ENCODE measurements at regions not wholly inside any gene's neighbourhood (a gene's known extent, or its start where the extent isn't known, plus 50 kb on each side); places are given as distances from the start of the nearest gene placed in this dataset.
A peak's percentile ranks its signal among the peaks of the same experiment; 100 is the strongest.
"Not testable (repeated sequence)": the region's sequence is repeated elsewhere in the genome, so short reads cannot be mapped to it uniquely, and the experiment has no call there.

DNA sequence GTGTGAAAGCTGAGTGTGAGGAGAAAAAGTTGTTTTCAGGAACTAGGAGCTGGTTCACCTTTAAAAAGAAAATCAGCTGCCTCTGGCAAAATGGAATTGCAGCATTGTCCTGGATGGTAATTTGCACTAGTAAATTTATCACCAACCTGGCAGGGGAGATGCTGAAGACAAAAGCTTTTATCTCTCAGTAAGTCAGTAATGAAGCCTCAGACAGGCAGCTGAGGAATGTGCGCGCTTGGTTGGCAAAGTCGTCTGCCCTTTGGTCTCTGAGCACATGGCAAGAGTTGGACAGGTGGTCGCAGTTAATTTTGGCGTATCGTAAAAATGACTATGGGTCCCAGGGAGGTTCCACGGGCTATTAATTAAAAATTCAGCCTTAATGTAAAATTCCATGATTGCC lies 131.9 kb downstream of the BACH1 start:
- H3K36me3 Mint-ChIP-seq: no peaks in the 10 kb centered on the region
- H3K9me3 Mint-ChIP-seq (ENCODE audit: low read depth): no peaks in the 10 kb centered on the region

DNA sequence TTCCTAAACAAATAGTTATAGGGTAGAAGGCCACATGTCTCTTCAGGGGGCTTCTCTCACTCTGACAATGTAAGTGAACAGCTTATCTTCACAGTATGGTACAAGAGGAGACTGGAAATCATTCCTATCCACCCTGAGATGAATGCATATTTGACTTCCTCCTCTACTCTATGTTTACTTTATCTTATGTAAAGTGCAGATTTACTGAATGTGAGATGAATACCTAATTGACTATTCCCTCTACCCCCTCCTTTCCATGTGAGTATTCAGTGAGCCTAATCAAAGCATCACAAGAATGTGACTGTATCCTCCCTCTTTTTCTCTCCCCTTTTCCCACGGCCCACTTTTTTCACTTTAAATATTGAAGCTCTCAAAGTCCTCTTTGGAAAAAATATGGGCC lies 132.5 kb downstream of the BACH1 start:
- H3K9me3 Mint-ChIP-seq (ENCODE audit: low read depth): no peaks in the 10 kb centered on the region
- ATAC-seq (no peak), DNase-seq (no peak)
- CTCF ChIA-PET: no interaction called here
- no peak overlapping the region for H3K4me3 Mint-ChIP-seq
- peaks cover 1% of the 10 kb centered on the region for H3K4me1 Mint-ChIP-seq
- no peaks in the 10 kb centered on the region for H3K27me3 Mint-ChIP-seq
- no peak overlapping the region for H3K27ac Mint-ChIP-seq
- H3K36me3 Mint-ChIP-seq: no peaks in the 10 kb centered on the region

More for the DNA sequence above, 131.9 kb downstream of the BACH1 start:
- H3K27me3 Mint-ChIP-seq: no peaks in the 10 kb centered on the region
- H3K4me3 Mint-ChIP-seq: no peak overlapping the region
- no peak for ATAC-seq
- CTCF ChIA-PET: no interaction called here
- no peak for DNase-seq
- H3K27ac Mint-ChIP-seq: no peak overlapping the region
- H3K4me1 Mint-ChIP-seq: no peaks in the 10 kb centered on the region

DNA sequence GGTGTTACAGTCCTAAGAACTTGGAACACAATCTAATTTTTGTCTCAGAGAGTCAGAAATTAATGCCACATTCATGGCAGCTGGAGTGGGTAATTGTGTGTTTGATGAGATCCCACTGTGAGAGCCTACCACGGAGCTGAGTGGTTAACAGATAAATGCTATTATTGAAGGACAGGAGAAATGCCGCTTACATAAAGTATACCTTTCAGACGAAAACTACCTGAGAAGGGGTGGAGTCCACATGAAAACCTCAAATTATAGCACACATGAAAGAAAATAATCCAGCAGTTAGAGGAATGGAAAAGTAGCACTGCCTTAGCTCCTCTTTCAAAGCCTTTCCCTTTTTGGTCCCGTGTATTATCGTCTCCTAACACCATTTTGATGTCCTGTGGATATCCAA lies 133.0 kb downstream of the BACH1 start:
- Mint-ChIP-seq H3K27ac (no peak overlapping the region), H3K4me1 (peaks cover 6% of the 10 kb centered on the region), H3K27me3 (no peaks in the 10 kb centered on the region), H3K36me3 (no peaks in the 10 kb centered on the region), H3K4me3 (no peak overlapping the region), H3K9me3 (ENCODE audit: low read depth) (no peaks in the 10 kb centered on the region)
- ATAC-seq: no peak
- CTCF ChIA-PET: interaction anchor here (0.6 kb wide), 1 partner anchor 714 kb away, joined by 3 read pairs; no protein-coding TSS in a partner anchor
- no peak for DNase-seq

DNA sequence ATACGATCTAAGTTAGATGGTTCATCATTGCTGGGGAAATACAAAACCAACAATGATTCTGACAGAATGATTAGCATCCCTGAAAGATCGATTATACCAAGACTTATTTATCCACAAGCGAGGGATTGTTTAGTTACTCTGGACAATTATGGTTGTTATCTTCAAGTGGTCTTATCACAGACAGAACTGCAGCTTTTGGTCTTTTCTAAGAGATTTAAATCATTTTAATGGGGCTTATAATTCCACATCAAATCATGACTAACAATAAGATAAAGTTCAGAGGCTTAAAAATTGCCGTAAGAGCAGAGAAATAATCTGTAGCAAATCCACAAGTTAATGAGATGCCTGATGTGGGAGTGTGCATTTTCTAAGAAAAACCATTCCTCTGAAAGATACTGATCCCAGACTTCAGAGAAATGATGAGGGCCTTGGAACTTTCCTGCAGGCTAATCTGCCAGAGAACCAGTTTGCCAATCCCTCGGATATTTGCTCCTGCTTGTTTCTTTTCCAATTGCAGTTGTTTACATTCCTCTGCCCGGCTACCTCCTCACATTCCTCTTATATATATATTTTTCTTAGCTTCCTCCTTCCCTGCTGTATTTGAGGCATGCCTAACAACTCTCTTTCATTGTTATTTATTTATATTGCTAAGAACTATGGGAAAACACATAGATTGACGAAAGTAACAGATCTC lies 134.8 kb downstream of the BACH1 start:
- Mint-ChIP-seq H3K4me1 (peaks cover 6% of the 10 kb centered on the region), H3K9me3 (ENCODE audit: low read depth) (no peaks in the 10 kb centered on the region), H3K27me3 (no peaks in the 10 kb centered on the region), H3K4me3 (no peak overlapping the region), H3K36me3 (no peaks in the 10 kb centered on the region), H3K27ac (no peak overlapping the region)
- no peak for DNase-seq
- CTCF ChIA-PET: no interaction called here
- ATAC-seq: no peak

DNA sequence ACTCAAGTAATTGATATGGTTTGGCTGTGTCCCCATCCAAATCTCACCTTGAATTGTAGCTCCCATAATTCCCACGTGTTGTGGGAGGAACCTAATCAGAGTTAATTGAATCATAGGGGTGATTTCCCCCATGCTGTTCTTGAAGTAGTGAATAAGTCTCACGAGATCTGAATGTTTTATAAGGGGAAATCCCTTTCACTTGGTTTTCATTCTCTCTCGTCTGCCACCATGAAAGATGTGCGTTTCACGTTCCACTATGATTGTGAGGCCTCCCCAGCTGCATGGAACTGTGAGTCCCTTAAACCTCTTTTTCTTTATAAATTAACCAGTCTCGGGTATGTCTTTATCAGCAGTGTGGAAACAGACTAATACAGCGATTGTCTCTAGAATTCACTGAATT lies 135.4 kb downstream of the BACH1 start:
- CTCF ChIA-PET: no interaction called here
- H3K4me1 Mint-ChIP-seq: peaks cover 6% of the 10 kb centered on the region
- no peak overlapping the region for H3K4me3 Mint-ChIP-seq
- no peaks in the 10 kb centered on the region for H3K9me3 Mint-ChIP-seq (ENCODE audit: low read depth)
- no peaks in the 10 kb centered on the region for H3K27me3 Mint-ChIP-seq
- no peaks in the 10 kb centered on the region for H3K36me3 Mint-ChIP-seq
- H3K27ac Mint-ChIP-seq: no peak overlapping the region
- no peak for DNase-seq
- ATAC-seq: no peak

DNA sequence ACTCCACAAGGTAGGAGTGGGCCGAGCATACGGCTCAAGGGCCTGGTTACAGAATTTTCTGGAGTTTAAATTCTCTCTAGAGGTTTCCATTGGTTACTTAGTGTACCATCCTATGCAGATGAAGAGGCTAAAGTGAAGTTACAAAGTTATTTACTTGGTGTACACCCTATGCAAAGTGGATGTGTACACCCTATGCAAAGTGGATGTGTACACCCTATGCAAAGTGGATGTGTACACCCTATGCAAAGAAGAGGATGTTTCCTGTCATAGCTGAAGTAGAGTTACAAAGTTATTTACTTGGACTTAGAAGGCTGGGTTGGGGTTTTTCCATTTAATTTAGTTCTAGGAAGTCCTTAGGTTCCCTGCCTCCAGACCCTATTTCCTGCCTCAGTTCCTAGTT lies 136.3 kb downstream of the BACH1 start:
- H3K4me3 Mint-ChIP-seq; H3K27me3 Mint-ChIP-seq; H3K36me3 Mint-ChIP-seq; CTCF ChIA-PET; H3K27ac Mint-ChIP-seq; H3K9me3 Mint-ChIP-seq (ENCODE audit: low read depth); DNase-seq; ATAC-seq; H3K4me1 Mint-ChIP-seq: not testable (repeated sequence)

DNA sequence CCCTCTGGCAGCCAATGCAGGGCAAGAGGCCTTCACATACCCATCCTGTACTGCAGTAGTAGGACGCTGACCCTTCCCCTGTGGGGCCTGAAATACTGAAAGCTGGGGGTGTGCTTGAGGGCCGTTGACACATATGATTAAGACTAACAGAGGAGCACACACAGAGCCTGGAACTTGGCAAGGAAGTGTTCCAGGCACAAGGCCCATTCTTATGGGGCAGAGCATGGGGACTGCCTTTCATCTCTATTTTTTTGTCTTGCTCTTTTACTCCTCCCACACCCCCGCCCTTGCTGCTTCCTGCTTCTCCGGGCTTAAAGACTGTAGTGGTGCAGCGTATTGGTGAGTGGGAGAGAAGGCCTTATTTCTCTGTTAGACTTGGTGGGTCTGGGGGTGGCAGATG lies 137.4 kb downstream of the BACH1 start:
- CTCF ChIA-PET: no interaction called here
- H3K4me3 Mint-ChIP-seq: no peak overlapping the region
- H3K27me3 Mint-ChIP-seq: no peaks in the 10 kb centered on the region
- H3K9me3 Mint-ChIP-seq (ENCODE audit: low read depth): no peaks in the 10 kb centered on the region
- no peak for DNase-seq
- ATAC-seq: peak; percentile 36
- H3K27ac Mint-ChIP-seq: no peak overlapping the region
- H3K36me3 Mint-ChIP-seq: peaks cover 2% of the 10 kb centered on the region
- H3K4me1 Mint-ChIP-seq: peaks cover 6% of the 10 kb centered on the region

DNA sequence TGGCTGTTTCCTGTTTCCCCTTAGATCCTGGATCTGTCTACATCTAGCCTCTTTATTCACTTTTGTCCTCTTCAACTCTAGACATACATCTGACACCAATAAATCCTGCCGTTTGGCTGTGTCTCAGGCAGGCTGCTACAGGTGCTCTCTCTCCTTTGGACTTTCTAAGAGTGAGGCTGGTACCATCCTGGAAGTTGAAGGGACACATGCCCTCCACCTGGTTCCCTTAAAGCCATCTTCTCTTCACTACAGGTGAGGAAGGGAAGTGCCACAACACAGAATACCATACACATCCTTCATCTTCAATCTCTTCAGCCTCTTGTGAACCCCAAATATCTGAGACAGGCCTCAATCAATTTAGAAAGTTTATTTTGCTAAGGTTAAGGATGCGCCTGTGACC lies 137.9 kb downstream of the BACH1 start:
- peaks cover 2% of the 10 kb centered on the region for H3K36me3 Mint-ChIP-seq

DNA sequence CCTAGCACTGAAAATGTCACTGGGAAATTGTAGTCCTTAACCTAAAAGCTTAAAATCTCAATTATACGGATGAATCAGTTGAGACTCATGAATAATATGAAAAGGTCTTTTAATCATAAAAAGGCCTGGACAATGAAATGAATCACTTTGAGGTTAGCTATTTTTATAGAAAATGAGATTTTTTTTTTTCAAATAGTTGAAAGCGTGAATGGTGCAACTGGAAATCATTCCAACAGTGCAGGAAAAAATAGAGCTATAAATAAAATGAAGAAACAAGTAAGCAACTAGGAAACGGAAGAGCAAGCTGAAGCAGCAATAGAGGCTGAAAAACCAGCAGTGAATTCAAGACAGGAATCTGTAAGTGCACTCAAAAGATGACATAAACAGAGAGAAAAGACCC lies 142.9 kb downstream of the BACH1 start:
- Mint-ChIP-seq H3K27me3 (no peaks in the 10 kb centered on the region), H3K9me3 (ENCODE audit: low read depth) (no peaks in the 10 kb centered on the region), H3K4me3 (no peak overlapping the region), H3K27ac (no peak overlapping the region), H3K4me1 (no peaks in the 10 kb centered on the region), H3K36me3 (peaks cover 2% of the 10 kb centered on the region)
- DNase-seq (no peak), ATAC-seq (no peak)
- CTCF ChIA-PET: no interaction called here

More for the DNA sequence above, 137.9 kb downstream of the BACH1 start:
- CTCF ChIA-PET: no interaction called here
- Mint-ChIP-seq H3K4me3 (no peak overlapping the region), H3K9me3 (ENCODE audit: low read depth) (no peaks in the 10 kb centered on the region), H3K4me1 (peaks cover 6% of the 10 kb centered on the region), H3K27ac (no peak overlapping the region), H3K27me3 (no peaks in the 10 kb centered on the region)
- no peak for ATAC-seq
- no peak for DNase-seq

DNA sequence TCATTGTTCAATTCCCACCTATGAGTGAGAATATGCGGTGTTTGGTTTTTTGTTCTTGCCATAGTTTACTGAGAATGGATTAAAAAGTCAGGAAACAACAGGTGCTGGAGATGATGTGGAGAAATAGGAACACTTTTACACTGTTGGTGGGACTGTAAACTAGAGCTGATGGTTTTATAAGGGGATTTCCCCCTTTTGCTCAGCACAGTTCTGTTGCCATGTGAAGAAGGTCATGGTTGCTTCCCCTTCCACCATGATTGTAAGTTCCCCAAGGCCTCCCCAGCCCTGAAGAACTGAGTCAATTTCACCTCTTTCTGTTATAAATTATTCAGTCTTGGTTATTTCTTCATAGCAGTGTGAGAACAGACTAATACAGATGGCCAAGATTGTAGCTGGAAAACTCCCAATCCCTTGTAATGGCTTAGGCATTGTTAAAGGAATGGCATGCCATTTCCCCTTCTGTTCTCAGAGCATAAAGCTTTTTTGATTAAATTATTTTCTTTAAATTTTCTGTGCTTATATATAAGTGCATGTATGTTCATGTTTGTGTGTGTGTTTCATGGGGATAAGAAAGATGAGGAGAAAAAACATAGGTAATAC lies 144.8 kb downstream of the BACH1 start:
- Mint-ChIP-seq H3K27ac (no peak overlapping the region), H3K4me1 (no peaks in the 10 kb centered on the region), H3K27me3 (no peaks in the 10 kb centered on the region), H3K4me3 (no peak overlapping the region), H3K36me3 (peaks cover 2% of the 10 kb centered on the region), H3K9me3 (ENCODE audit: low read depth) (peaks cover 2% of the 10 kb centered on the region)
- DNase-seq (no peak), ATAC-seq (no peak)
- CTCF ChIA-PET: interaction anchor here (0.6 kb wide), 1 partner anchor 33 kb away, joined by 3 read pairs; no protein-coding TSS in a partner anchor

DNA sequence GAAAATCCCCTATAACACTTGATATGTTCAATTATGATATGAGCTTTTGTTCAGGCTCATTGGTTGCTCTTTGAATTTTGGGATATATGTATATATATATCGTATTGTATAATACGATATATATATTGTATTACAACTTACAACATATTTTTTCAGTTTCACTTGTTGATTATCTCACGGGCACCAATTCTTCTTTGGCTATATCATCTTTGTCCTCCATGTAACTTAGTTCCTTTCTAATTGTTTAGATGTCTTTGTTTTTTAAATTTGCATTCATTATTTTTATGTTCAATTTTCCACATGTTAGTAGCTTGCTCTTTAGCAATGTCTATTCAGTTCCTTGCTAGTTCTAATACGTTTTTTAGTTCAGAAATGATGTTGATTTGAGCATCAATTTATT lies 150.0 kb downstream of the BACH1 start:
- Mint-ChIP-seq H3K4me1 (peaks cover 10% of the 10 kb centered on the region), H3K27ac (no peak overlapping the region), H3K36me3 (peaks cover 4% of the 10 kb centered on the region), H3K9me3 (ENCODE audit: low read depth) (peaks cover 6% of the 10 kb centered on the region), H3K27me3 (no peaks in the 10 kb centered on the region), H3K4me3 (no peak overlapping the region)
- CTCF ChIA-PET: no interaction called here
- DNase-seq (no peak), ATAC-seq (no peak)

DNA sequence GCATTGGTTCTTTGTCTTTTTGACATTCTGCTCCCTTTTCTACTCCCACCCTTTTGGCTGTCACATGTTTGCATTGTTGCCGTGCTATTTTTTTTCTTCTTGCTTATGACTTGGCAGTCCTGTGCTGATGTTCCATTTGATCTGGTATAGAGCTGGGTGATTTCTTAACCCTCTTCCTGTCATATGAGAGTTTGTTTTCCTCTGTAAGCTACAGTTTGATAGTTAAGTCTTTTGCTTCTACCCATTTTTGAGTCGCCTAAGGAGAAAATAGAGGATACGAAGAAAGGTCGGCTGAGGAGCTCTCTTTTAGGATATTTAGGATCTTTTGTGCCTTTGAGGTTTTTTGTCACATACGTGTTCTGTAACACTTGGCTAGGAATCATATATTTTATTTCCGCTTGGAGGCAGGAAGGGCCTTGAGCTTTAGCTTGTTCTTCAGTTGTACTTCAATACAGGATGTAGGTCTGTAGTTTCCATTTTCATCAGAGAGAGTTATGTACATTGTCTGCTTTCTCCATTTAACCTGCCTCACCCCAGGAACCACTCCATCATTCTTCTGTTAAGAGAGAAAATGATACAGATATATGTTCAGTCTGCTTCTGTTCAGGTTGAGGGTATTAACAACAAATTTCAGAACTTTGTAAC lies 150.7 kb downstream of the BACH1 start:
- H3K9me3 Mint-ChIP-seq (ENCODE audit: low read depth): peaks cover 6% of the 10 kb centered on the region
- no peak for DNase-seq
- H3K4me3 Mint-ChIP-seq: peak overlapping the region; percentile 5
- H3K4me1 Mint-ChIP-seq: peaks cover 10% of the 10 kb centered on the region
- no peaks in the 10 kb centered on the region for H3K27me3 Mint-ChIP-seq
- CTCF ChIA-PET: no interaction called here
- peak overlapping the region; percentile 57 for H3K27ac Mint-ChIP-seq
- ATAC-seq: peak; percentile 61
- peaks cover 4% of the 10 kb centered on the region for H3K36me3 Mint-ChIP-seq

DNA sequence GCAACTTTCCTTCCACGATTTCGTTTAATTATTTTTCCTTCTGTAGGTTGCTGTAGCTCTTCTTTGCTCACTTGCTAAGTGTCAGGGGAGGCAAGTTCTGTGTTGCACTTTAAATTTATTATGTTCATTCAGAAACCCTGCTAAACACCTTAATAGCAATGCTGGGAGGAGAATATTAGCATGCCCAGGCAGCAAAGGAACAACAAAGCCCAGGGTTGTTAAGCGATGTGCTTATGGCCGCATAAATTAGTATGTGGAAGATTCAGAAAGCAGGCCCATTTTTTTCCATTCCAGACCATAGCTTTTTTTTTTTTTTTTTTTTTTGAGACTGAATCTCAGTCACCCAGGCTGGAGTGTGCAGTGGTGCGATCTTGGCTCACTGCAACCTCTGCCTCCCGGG lies 151.3 kb downstream of the BACH1 start:
- DNase-seq (no peak), ATAC-seq (no peak)
- peaks cover 6% of the 10 kb centered on the region for H3K9me3 Mint-ChIP-seq (ENCODE audit: low read depth)
- CTCF ChIA-PET: no interaction called here
- H3K36me3 Mint-ChIP-seq: peaks cover 4% of the 10 kb centered on the region
- H3K27ac Mint-ChIP-seq: peak overlapping the region; percentile 57
- H3K4me1 Mint-ChIP-seq: peaks cover 10% of the 10 kb centered on the region
- H3K4me3 Mint-ChIP-seq: no peak overlapping the region
- no peaks in the 10 kb centered on the region for H3K27me3 Mint-ChIP-seq

DNA sequence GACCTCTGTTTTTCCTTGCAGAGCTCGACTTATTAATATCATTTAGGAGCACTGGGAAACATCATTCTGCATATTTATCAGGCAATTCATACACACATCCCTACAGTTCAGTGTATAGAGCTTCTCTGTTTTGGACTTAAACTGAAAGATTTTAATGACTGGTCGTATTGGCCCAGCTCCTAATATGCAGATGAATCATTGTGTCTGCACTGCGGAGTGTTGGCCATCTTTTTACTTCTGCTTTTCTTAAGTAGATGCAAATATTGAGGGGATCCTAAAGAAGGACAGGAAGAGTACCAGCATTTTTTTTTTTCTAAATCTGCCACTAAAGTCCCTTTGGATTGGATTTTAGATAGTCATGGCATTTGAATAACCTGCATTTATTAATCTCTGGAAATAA lies 154.8 kb downstream of the BACH1 start:
- ATAC-seq (no peak), DNase-seq (no peak)
- H3K9me3 Mint-ChIP-seq (ENCODE audit: low read depth): peaks cover 4% of the 10 kb centered on the region
- peaks cover 10% of the 10 kb centered on the region for H3K4me1 Mint-ChIP-seq
- H3K36me3 Mint-ChIP-seq: peaks cover 4% of the 10 kb centered on the region
- no peak overlapping the region for H3K27ac Mint-ChIP-seq
- CTCF ChIA-PET: no interaction called here
- no peak overlapping the region for H3K4me3 Mint-ChIP-seq
- no peaks in the 10 kb centered on the region for H3K27me3 Mint-ChIP-seq
